Panc1 (cell line): ENCODE measurements at regions not wholly inside any gene's neighbourhood (a gene's known extent, or its start where the extent isn't known, plus 50 kb on each side); places are given as distances from the start of the nearest gene placed in this dataset.

Experiments
- ATAC-seq: fragments of 200-7000 bp; cut with Tn5 transposase; 2 replicates; pipeline ENCODE4 v1.9.1; 2020; ENCODE audit warnings: mild to moderate bottlenecking, moderate library complexity
- BruUV-seq: library from RNA; stranded (reverse); fragments of 400-500 nt; replicated peaks from 2 replicates; lab custom pipeline; 2021; lab: Mats Ljungman, UMichigan
- CTCF ChIA-PET: fragments of 300-600 bp; sonication (Branson Sonifier 250); formaldehyde crosslinking; loops from one replicate; lab custom pipeline; 2022; ENCODE audit warnings: antibody characterized with exemption; lab: Charles Lee
- POLR2A ChIA-PET: fragments of 300-600 bp; sonication (Branson Sonifier 250); formaldehyde crosslinking; loops from one replicate; lab custom pipeline; 2022; ENCODE audit warnings: antibody characterized with exemption; lab: Charles Lee
- DNase-seq: peaks from one replicate; pipeline ENCODE4 v3.0.0-alpha.2; 2010; ENCODE audit warnings: low read depth, low spot score
- H3K27ac ChIP-seq: 2 replicates; pipeline ENCODE4 v1.5.1; 2011; ENCODE audit warnings: mild to moderate bottlenecking, low read length, inconsistent platforms
- H3K27me3 ChIP-seq: fragments of 200-500 bp; sonication (Bioruptor generic); 2 replicates; pipeline ENCODE4 v1.6.0; 2014; ENCODE audit warnings: low read length, inconsistent platforms; ENCODE audit not compliant: control insufficient read depth, insufficient read depth
- H3K36me3 ChIP-seq: fragments of 200-500 bp; sonication (Bioruptor generic); 2 replicates; pipeline ENCODE4 v1.5.1; 2014; ENCODE audit warnings: inconsistent platforms, mild to moderate bottlenecking, low read length, moderate library complexity; ENCODE audit not compliant: control insufficient read depth, insufficient read depth
- H3K4me1 ChIP-seq: 2 replicates; pipeline ENCODE4 v1.5.1; 2011; ENCODE audit warnings: inconsistent platforms, mild to moderate bottlenecking, low read length, moderate library complexity; ENCODE audit not compliant: control insufficient read depth, insufficient read depth
- H3K4me3 ChIP-seq, 2 experiments: 2 replicates each; pipeline ENCODE4 v1.5.1; 2011 to 2012; ENCODE audit warnings: low read depth in 2 of 2, low read length in 2 of 2, mild to moderate bottlenecking in 2 of 2, inconsistent platforms in 1 of 2, moderate library complexity in 1 of 2
- H3K9me3 ChIP-seq: fragments of 200-500 bp; sonication (Bioruptor generic); 2 replicates; pipeline ENCODE4 v1.5.1; 2014; ENCODE audit warnings: low read depth, mild to moderate bottlenecking, inconsistent platforms, low read length, moderate library complexity; ENCODE audit not compliant: control insufficient read depth, insufficient read depth
- CTCF ChIP-seq: fragments of 450-650 bp; IDR thresholded peaks from 2 replicates; pipeline ENCODE4 v1.5.1; 2017; ENCODE audit warnings: mild to moderate bottlenecking
- POLR2AphosphoS5 ChIP-seq: IDR thresholded peaks from 2 replicates; pipeline ENCODE4 v1.6.1; 2012; ENCODE audit warnings: mild to moderate bottlenecking, low read depth, low read length, moderate library complexity
- SIN3A ChIP-seq: IDR thresholded peaks from 2 replicates; pipeline ENCODE4 v1.6.1; 2012; ENCODE audit warnings: low read depth, mild to moderate bottlenecking, low read length, moderate library complexity, borderline replicate concordance; ENCODE audit not compliant: insufficient read depth
- TCF7L2 ChIP-seq: IDR thresholded peaks from 2 replicates; pipeline ENCODE4 v1.6.1; 2011; ENCODE audit warnings: mild to moderate bottlenecking, low read depth, low read length, inconsistent platforms
- in situ Hi-C: cut with HindIII; loops from 2 replicates; pipeline ENCODE4 v1.10.0; 2016; ENCODE audit warnings: low sequenced_read_pairs, low pct_unique_long_range_greater_than_20kb
- intact Hi-C: fragments of 100-400 bp; cut with micrococcal nuclease; formaldehyde crosslinking; loops from one replicate; pipeline ENCODE4 v1.10.0; 2022; ENCODE audit not compliant: unreplicated experiment
- TF ChIP-seq, protein P1 (sequence below), 2 experiments: IDR thresholded peaks; 2 replicates each; pipeline ENCODE4 v1.6.1; 2011 to 2012; ENCODE audit warnings: low read depth in 2 of 2, control low read depth in 1 of 2, low read length in 1 of 2, mild to moderate bottlenecking in 1 of 2, moderate library complexity in 1 of 2; ENCODE audit not compliant: insufficient read depth in 1 of 2

GRCh38 chr7:89966067-89966664 is 188.1 kb upstream of the STEAP1 start:
- intact Hi-C loops: no loop called here
- TF ChIP-seq, protein P1, sequence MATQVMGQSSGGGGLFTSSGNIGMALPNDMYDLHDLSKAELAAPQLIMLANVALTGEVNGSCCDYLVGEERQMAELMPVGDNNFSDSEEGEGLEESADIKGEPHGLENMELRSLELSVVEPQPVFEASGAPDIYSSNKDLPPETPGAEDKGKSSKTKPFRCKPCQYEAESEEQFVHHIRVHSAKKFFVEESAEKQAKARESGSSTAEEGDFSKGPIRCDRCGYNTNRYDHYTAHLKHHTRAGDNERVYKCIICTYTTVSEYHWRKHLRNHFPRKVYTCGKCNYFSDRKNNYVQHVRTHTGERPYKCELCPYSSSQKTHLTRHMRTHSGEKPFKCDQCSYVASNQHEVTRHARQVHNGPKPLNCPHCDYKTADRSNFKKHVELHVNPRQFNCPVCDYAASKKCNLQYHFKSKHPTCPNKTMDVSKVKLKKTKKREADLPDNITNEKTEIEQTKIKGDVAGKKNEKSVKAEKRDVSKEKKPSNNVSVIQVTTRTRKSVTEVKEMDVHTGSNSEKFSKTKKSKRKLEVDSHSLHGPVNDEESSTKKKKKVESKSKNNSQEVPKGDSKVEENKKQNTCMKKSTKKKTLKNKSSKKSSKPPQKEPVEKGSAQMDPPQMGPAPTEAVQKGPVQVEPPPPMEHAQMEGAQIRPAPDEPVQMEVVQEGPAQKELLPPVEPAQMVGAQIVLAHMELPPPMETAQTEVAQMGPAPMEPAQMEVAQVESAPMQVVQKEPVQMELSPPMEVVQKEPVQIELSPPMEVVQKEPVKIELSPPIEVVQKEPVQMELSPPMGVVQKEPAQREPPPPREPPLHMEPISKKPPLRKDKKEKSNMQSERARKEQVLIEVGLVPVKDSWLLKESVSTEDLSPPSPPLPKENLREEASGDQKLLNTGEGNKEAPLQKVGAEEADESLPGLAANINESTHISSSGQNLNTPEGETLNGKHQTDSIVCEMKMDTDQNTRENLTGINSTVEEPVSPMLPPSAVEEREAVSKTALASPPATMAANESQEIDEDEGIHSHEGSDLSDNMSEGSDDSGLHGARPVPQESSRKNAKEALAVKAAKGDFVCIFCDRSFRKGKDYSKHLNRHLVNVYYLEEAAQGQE (IDR thresholded peaks at IDR 0.05; ENCODE audit: insufficient read depth in 1 of 2, low read depth in 2 of 2, low read length in 1 of 2): no peak
- TF ChIP-seq CTCF: no peak
- TF ChIP-seq TCF7L2: no peak
- no peak for TF ChIP-seq POLR2AphosphoS5
- no peak for TF ChIP-seq SIN3A

GRCh38 chr7:89975577-89975976 is 178.7 kb upstream of the STEAP1 start:
- ATAC-seq (no peak), DNase-seq (no peak)
- in situ Hi-C loops: no loop called here
- BruUV-seq: no TSS peak
- no peaks in the 10 kb centered on the region for H3K4me1 ChIP-seq
- ChIA-PET POLR2A (no interaction called here), CTCF (no interaction called here)
- H3K27me3 ChIP-seq: no peaks in the 10 kb centered on the region
- no peak overlapping the region for H3K27ac ChIP-seq
- H3K4me3 ChIP-seq: no peak overlapping the region
- no peak for TF ChIP-seq TCF7L2
- TF ChIP-seq, protein P1 (IDR thresholded peaks at IDR 0.05; ENCODE audit: insufficient read depth in 1 of 2, low read depth in 2 of 2, low read length in 1 of 2): no peak
- no peak for TF ChIP-seq SIN3A
- no peak for TF ChIP-seq POLR2AphosphoS5
- H3K9me3 ChIP-seq: no peaks in the 10 kb centered on the region
- no peaks in the 10 kb centered on the region for H3K36me3 ChIP-seq
- intact Hi-C loops: no loop called here

More at GRCh38 chr7:89966067-89966664, 188.1 kb upstream of the STEAP1 start:
- BruUV-seq: no TSS peak
- ATAC-seq: no peak
- POLR2A ChIA-PET: no interaction called here
- no peak for DNase-seq
- Histone ChIP-seq H3K36me3 (no peaks in the 10 kb centered on the region), H3K27me3 (no peaks in the 10 kb centered on the region), H3K27ac (no peak overlapping the region), H3K4me1 (no peaks in the 10 kb centered on the region), H3K4me3 (no peak overlapping the region), H3K9me3 (no peaks in the 10 kb centered on the region)
- CTCF ChIA-PET: no interaction called here
- in situ Hi-C loops: no loop called here
